ENCODE measurements at regions not wholly inside any gene's neighbourhood (a gene's known extent, or its start where the extent isn't known, plus 50 kb on each side); places are given as distances from the start of the nearest gene placed in this dataset.

- TF ChIP-seq CTCF (IDR thresholded peaks at IDR 0.05) (no peak), POLR2A (IDR thresholded peaks at IDR 0.05) (no peak)
These were observed 247.3 kb upstream of the RBBP8 start for GRCh38 chr18:22685788-22686187.

Measured in body of pancreas (tissue), 4 donors.